ENCODE measurements at regions not wholly inside any gene's neighbourhood (a gene's known extent, or its start where the extent isn't known, plus 50 kb on each side); places are given as distances from the start of the nearest gene placed in this dataset.

DNA sequence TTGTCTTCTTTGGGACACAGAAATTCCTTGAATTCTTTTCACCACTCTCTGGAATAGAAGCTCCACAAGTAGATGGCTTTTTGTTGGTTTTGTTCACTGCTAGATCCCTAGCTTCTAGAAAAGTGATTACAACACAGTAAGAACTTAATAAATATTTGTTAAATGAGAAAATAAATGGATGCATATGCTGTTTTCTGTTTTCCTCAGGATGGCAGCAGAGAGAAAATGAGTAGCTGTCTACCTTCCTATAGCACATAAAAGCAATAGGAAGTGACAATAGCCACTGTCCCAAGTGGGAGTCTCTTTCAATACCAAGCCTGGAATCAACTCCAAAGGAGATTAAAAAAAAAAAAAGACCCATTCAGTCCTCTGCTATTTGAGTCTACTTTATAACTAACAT is 100.6 kb upstream of the NREP start:
- no peaks in the 10 kb centered on the region for H3K36me3 ChIP-seq (replicated peaks; ENCODE audit: insufficient read depth, low read depth)
- no peak overlapping the region for H3K4me2 ChIP-seq
- H2AFZ ChIP-seq = no peak overlapping the region
- TF ChIP-seq EZH2 (IDR thresholded peaks at IDR 0.05; ENCODE audit: borderline replicate concordance) = no peak
- TF ChIP-seq, protein P1, sequence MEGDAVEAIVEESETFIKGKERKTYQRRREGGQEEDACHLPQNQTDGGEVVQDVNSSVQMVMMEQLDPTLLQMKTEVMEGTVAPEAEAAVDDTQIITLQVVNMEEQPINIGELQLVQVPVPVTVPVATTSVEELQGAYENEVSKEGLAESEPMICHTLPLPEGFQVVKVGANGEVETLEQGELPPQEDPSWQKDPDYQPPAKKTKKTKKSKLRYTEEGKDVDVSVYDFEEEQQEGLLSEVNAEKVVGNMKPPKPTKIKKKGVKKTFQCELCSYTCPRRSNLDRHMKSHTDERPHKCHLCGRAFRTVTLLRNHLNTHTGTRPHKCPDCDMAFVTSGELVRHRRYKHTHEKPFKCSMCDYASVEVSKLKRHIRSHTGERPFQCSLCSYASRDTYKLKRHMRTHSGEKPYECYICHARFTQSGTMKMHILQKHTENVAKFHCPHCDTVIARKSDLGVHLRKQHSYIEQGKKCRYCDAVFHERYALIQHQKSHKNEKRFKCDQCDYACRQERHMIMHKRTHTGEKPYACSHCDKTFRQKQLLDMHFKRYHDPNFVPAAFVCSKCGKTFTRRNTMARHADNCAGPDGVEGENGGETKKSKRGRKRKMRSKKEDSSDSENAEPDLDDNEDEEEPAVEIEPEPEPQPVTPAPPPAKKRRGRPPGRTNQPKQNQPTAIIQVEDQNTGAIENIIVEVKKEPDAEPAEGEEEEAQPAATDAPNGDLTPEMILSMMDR (IDR thresholded peaks at IDR 0.05; ENCODE audit: poor library complexity) = no peak
- no peak for TF ChIP-seq EZH2phosphoT487 (IDR thresholded peaks at IDR 0.05; ENCODE audit: low read depth, severe bottlenecking, unreplicated experiment)
- H3K79me2 ChIP-seq = no peaks in the 10 kb centered on the region
- no peak overlapping the region for H3K27ac ChIP-seq
- no peak for DNase-seq (ENCODE audit: low spot score)
- no peaks in the 10 kb centered on the region for H3K9me2 ChIP-seq (replicated peaks; ENCODE audit: insufficient read depth)
- no peaks in the 10 kb centered on the region for H3K27me3 ChIP-seq
- H4K20me1 ChIP-seq (ENCODE audit: insufficient read depth, poor library complexity, severe bottlenecking) = no peaks in the 10 kb centered on the region
- no peak overlapping the region for H3K4me3 ChIP-seq
- no peaks in the 10 kb centered on the region for H3K9me3 ChIP-seq (ENCODE audit: low read depth)
- peaks cover 10% of the 10 kb centered on the region for H3K4me1 ChIP-seq (ENCODE audit: insufficient read depth)

DNA sequence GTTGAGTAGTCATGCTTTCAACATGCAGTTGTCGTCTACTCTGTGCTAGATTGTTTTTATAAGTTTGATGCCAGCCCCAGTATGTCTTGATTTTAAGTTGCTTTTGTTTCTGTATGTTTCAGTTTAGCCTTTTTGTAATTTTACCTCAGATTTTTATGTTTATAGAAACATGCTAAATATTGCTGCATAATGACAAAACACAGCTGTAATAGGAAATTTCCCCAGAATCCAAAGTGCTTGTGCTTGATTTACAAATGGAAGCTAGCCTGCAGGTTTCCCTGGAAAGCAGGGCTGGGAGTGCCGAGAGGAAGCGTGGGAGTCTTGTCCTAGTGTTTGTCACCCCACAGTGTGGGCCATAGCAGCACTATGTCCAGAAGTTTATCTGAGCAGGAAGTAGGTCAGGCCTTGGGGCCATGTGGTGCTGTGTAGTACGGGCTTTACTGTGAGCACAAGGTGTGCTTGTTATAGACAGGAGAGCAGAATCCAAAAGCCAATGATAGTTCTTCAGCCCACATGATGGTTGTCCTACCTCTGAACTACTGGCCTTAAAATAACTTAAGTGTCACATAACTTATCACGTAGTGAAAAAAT is 100.0 kb upstream of the NREP start:
- Histone ChIP-seq H3K4me2 (no peak overlapping the region), H4K20me1 (ENCODE audit: insufficient read depth, poor library complexity, severe bottlenecking) (no peaks in the 10 kb centered on the region), H3K79me2 (no peaks in the 10 kb centered on the region), H3K4me3 (no peak overlapping the region), H3K27me3 (no peaks in the 10 kb centered on the region), H2AFZ (no peak overlapping the region), H3K9me3 (ENCODE audit: low read depth) (no peaks in the 10 kb centered on the region), H3K36me3 (replicated peaks; ENCODE audit: insufficient read depth, low read depth) (no peaks in the 10 kb centered on the region), H3K4me1 (ENCODE audit: insufficient read depth) (peaks cover 10% of the 10 kb centered on the region), H3K27ac (no peak overlapping the region), H3K9me2 (replicated peaks; ENCODE audit: insufficient read depth) (no peaks in the 10 kb centered on the region)
- WGBS (ENCODE audit: low lambda C conversion rate, missing lambda C conversion rate) = 79% methylated on average over 5 of the region's 5 CpGs
- TF ChIP-seq EZH2phosphoT487 (IDR thresholded peaks at IDR 0.05; ENCODE audit: low read depth, severe bottlenecking, unreplicated experiment) (no peak), EZH2 (IDR thresholded peaks at IDR 0.05; ENCODE audit: borderline replicate concordance) (no peak)
- no peak for DNase-seq (ENCODE audit: low spot score)

DNA sequence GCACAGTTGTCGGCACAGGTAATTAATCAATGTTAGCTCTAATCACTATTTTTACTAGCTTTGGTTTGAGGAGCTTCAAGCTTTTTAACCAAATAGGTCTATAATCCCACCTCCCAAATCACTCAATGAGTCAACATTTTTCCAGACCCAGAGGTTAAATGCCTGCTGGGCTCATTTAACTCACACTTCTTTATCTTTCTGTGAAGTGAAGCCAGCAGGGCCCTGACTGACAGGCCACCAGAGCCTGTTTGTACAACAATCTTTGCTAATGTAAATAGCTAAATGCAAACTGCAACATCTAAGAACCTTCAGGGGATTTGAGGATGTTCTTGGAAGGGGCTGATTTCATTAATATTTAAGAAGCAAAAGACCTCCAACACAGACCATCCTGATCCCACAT is 98.4 kb upstream of the NREP start:
- no peak overlapping the region for H3K4me2 ChIP-seq
- no peaks in the 10 kb centered on the region for H3K27me3 ChIP-seq
- peaks cover 10% of the 10 kb centered on the region for H3K4me1 ChIP-seq (ENCODE audit: insufficient read depth)
- H2AFZ ChIP-seq = no peak overlapping the region
- H3K9me2 ChIP-seq (replicated peaks; ENCODE audit: insufficient read depth) = no peaks in the 10 kb centered on the region
- peak; percentile 18 for DNase-seq (ENCODE audit: low spot score)
- WGBS (ENCODE audit: low lambda C conversion rate, missing lambda C conversion rate) = 36% methylated on average over 1 of the region's 1 CpG
- H3K9me3 ChIP-seq (ENCODE audit: low read depth) = no peaks in the 10 kb centered on the region
- H4K20me1 ChIP-seq (ENCODE audit: insufficient read depth, poor library complexity, severe bottlenecking) = no peaks in the 10 kb centered on the region
- TF ChIP-seq, protein P1 (IDR thresholded peaks at IDR 0.05; ENCODE audit: poor library complexity) = no peak
- TF ChIP-seq EZH2phosphoT487 (IDR thresholded peaks at IDR 0.05; ENCODE audit: low read depth, severe bottlenecking, unreplicated experiment) (no peak), EZH2 (IDR thresholded peaks at IDR 0.05; ENCODE audit: borderline replicate concordance) (no peak)
- H3K4me3 ChIP-seq = no peak overlapping the region
- H3K27ac ChIP-seq = no peak overlapping the region
- H3K36me3 ChIP-seq (replicated peaks; ENCODE audit: insufficient read depth, low read depth) = no peaks in the 10 kb centered on the region
- H3K79me2 ChIP-seq = no peaks in the 10 kb centered on the region

DNA sequence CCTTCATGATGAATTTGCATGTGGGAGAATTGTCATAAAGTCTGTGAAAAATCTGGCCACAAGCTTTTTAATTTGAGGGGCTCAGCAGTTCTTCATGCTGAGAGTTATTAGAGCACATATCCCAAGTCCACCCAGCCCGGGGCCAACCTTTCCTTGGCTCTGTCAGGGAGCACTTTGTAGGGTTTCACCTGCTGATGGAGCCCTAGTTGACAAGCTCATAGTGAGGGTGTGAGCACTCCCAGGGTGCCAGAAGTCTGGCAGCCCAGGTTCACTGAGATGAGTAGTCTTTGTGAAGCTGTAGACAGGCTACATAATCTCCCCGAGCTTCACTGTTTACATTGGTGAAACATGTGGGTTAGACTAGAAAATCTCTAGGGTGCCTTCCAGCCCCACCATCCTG is 97.2 kb upstream of the NREP start:
- Histone ChIP-seq H3K27me3 (no peaks in the 10 kb centered on the region), H3K9me3 (ENCODE audit: low read depth) (no peaks in the 10 kb centered on the region), H3K36me3 (replicated peaks; ENCODE audit: insufficient read depth, low read depth) (no peaks in the 10 kb centered on the region), H3K27ac (no peak overlapping the region), H3K9me2 (replicated peaks; ENCODE audit: insufficient read depth) (no peaks in the 10 kb centered on the region), H3K4me1 (ENCODE audit: insufficient read depth) (peaks cover 10% of the 10 kb centered on the region), H3K4me2 (no peak overlapping the region), H3K4me3 (no peak overlapping the region), H2AFZ (no peak overlapping the region), H4K20me1 (ENCODE audit: insufficient read depth, poor library complexity, severe bottlenecking) (no peaks in the 10 kb centered on the region), H3K79me2 (no peaks in the 10 kb centered on the region)
- WGBS (ENCODE audit: low lambda C conversion rate, missing lambda C conversion rate) = 7% methylated on average over 2 of the region's 2 CpGs
- DNase-seq (ENCODE audit: low spot score) = no peak
- TF ChIP-seq, protein P1 (IDR thresholded peaks at IDR 0.05; ENCODE audit: poor library complexity) = no peak
- no peak for TF ChIP-seq EZH2 (IDR thresholded peaks at IDR 0.05; ENCODE audit: borderline replicate concordance)
- TF ChIP-seq EZH2phosphoT487 (IDR thresholded peaks at IDR 0.05; ENCODE audit: low read depth, severe bottlenecking, unreplicated experiment) = no peak
